ENCODE measurements at regions not wholly inside any gene's neighbourhood (a gene's known extent, or its start where the extent isn't known, plus 50 kb on each side); places are given as distances from the start of the nearest gene placed in this dataset.

DNA sequence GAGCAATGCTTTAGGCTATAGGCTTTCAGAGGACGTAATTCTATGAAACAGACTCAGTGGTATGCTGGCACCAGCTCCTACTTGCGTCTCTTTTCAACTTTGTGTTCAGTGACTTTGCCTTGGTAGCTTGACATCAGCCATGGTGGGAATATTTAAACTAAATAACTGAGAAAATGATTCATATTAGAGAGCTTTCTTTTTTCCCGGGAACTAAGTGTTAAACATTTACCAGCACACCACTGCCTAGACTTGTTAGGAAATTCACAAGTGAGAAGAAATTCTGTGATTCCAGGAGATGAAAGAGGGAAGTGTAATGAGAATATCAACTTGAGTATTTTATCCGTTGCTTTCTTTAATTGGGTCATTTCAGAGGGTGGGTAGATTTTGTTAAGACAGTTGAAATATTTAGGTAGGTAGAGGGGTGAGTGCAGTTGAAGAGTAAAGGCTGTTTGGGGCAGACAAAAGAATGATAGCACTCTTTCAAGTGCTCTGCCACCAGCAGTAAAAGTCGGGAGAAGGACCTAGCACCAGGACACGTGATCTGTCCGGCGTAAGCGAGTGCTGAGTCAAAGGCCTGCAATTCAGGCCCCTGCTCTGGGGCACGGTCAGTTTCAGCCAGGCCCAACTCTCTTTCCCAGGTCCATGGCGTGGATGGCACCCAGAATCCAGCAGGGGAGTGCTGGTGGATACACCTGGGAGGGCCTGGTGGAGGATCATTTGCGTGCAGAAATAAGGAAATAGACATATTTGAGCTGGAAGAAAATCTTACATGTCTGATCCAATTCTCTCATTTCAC lies 206.3 kb downstream of the SNX10 start (continued):
- TF ChIP-seq ATF1 (CRISPR knock-in tag; IDR thresholded peaks at IDR 0.05) (no peak), ATF1 (tag; IDR thresholded peaks at IDR 0.05) (peak; percentile 33; the same call in 1 of the 2 replicates), RBM25 (IDR thresholded peaks at IDR 0.05; ENCODE audit: low read depth, low read length, severe bottlenecking) (no peak), ZNF395 (CRISPR knock-in tag; IDR thresholded peaks at IDR 0.05) (peak; percentile 77), ELF2 (CRISPR knock-in tag; IDR thresholded peaks at IDR 0.05) (no peak), NR4A1 (CRISPR knock-in tag; IDR thresholded peaks at IDR 0.05) (no peak), NR4A1 (tag; IDR thresholded peaks at IDR 0.05) (peak; percentile 62; the same call in 1 of the 2 replicates), RBM15 (IDR thresholded peaks at IDR 0.05; ENCODE audit: insufficient read depth, low read length) (no peak), NR1H2 (CRISPR knock-in tag; IDR thresholded peaks at IDR 0.05) (no peak), HNRNPK (IDR thresholded peaks at IDR 0.05; ENCODE audit: low read depth, low read length, poor library complexity, severe bottlenecking) (no peak), ZNF507 (tag; conservative IDR thresholded peaks at IDR 0.05) (no peak), PHF20 (IDR thresholded peaks at IDR 0.05; ENCODE audit: partially characterized antibody) (no peak), POU5F1 (IDR thresholded peaks at IDR 0.05; ENCODE audit: borderline replicate concordance, low read depth, low read length, partially characterized antibody) (no peak), ZBTB1 (CRISPR knock-in tag; IDR thresholded peaks at IDR 0.05; ENCODE audit: borderline replicate concordance, low read depth) (no peak), SAFB2 (IDR thresholded peaks at IDR 0.05; ENCODE audit: borderline replicate concordance, low read depth, low read length, severe bottlenecking) (no peak), MYC (IDR thresholded peaks at IDR 0.05; ENCODE audit: low read depth, low read length) (no peak), MYC (CRISPR knock-in tag; IDR thresholded peaks at IDR 0.05; ENCODE audit: borderline replicate concordance, low read depth) (no peak), HNRNPL (IDR thresholded peaks at IDR 0.05; ENCODE audit: low read depth, low read length) (no peak), ATF7 (IDR thresholded peaks at IDR 0.05) (0 out of 2 replicates have a peak, but pooled peaks have one; percentile 16), BHLHE40 (IDR thresholded peaks at IDR 0.05; ENCODE audit: low read length) (peak; percentile 74), PURB (CRISPR knock-in tag; IDR thresholded peaks at IDR 0.05; ENCODE audit: low read depth) (no peak), ZNF76 (CRISPR knock-in tag; IDR thresholded peaks at IDR 0.05; ENCODE audit: borderline replicate concordance) (no peak)
- TF ChIP-seq, protein P1, sequence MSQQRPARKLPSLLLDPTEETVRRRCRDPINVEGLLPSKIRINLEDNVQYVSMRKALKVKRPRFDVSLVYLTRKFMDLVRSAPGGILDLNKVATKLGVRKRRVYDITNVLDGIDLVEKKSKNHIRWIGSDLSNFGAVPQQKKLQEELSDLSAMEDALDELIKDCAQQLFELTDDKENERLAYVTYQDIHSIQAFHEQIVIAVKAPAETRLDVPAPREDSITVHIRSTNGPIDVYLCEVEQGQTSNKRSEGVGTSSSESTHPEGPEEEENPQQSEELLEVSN (IDR thresholded peaks at IDR 0.05; ENCODE audit: borderline replicate concordance in 1 of 2, extremely low read depth in 1 of 2, insufficient read depth in 1 of 2, insufficient read length in 1 of 2, low read depth in 1 of 2, low read length in 1 of 2, poor library complexity in 1 of 2, severe bottlenecking in 1 of 2): peak in 1 of 2 experiments; percentile 37
- TF ChIP-seq, protein P2, sequence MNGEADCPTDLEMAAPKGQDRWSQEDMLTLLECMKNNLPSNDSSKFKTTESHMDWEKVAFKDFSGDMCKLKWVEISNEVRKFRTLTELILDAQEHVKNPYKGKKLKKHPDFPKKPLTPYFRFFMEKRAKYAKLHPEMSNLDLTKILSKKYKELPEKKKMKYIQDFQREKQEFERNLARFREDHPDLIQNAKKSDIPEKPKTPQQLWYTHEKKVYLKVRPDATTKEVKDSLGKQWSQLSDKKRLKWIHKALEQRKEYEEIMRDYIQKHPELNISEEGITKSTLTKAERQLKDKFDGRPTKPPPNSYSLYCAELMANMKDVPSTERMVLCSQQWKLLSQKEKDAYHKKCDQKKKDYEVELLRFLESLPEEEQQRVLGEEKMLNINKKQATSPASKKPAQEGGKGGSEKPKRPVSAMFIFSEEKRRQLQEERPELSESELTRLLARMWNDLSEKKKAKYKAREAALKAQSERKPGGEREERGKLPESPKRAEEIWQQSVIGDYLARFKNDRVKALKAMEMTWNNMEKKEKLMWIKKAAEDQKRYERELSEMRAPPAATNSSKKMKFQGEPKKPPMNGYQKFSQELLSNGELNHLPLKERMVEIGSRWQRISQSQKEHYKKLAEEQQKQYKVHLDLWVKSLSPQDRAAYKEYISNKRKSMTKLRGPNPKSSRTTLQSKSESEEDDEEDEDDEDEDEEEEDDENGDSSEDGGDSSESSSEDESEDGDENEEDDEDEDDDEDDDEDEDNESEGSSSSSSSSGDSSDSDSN (IDR thresholded peaks at IDR 0.05; ENCODE audit: borderline replicate concordance in 1 of 2, low read depth in 2 of 2, low read length in 2 of 2): 0 out of 4 replicates have a peak, but pooled peaks of 1 of the 2 experiments have one; percentile 46

Data from K562 (cell line).